ENCODE measurements at regions not wholly inside any gene's neighbourhood (a gene's known extent, or its start where the extent isn't known, plus 50 kb on each side); places are given as distances from the start of the nearest gene placed in this dataset.
A peak's percentile ranks its signal among the peaks of the same experiment; 100 is the strongest.

DNA sequence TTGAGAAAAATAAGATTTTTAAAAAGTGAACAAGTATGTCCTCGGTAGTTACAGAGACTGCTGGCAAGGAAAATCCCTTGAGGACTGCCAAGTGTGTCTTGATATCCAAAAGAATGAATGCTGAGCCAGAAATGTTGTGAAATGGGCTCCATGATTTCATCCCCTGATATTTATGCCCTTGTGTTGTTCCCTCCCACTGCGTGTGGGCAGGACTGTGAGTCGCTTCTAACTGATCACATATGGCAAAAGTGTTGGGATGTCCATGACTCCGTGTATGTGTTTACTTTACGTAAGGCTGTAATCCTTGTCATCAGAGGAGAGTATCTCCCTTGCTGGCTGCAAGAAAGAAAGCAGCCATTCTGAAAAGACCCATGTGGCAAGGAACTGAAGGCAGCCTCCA, 285.1 kb downstream of the SS18 start:
- DNase-seq: peak; percentile 33

GRCh38 chr18:25799231-25799630, 291.2 kb downstream of the SS18 start:
- DNase-seq: no peak

- DNase-seq: no peak
These were observed 292.4 kb downstream of the SS18 start for GRCh38 chr18:25798046-25798445.

- no peak for DNase-seq
These were observed 295.2 kb downstream of the SS18 start for GRCh38 chr18:25795213-25795612.

GRCh38 chr18:25787276-25787675, 303.1 kb downstream of the SS18 start:
- no peak for DNase-seq

- peak; percentile 53 for DNase-seq
These were observed 303.7 kb downstream of the SS18 start for GRCh38 chr18:25786758-25787157.

DNA sequence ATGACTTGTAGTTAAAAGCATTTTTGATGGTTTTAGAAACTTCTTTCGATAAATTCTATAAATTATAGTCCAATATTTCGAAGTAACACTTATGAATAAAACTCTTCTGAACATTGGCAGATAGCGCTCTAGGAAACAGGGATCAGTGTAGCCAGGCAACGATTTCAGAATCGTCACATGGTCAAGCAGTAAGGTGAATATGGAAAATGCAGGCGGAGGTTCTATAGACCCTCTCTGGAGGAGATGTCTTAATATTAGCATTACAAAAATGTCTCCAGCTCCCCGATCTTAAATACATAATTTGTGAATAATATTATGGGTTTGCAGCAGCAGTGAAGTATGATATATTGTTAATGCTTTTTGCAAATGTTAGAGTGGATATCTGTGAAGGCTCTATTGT, 310.3 kb downstream of the SS18 start:
- DNase-seq: no peak

- no peak for DNase-seq
These were observed 318.6 kb downstream of the SS18 start for GRCh38 chr18:25771796-25772195.

GRCh38 chr18:25764777-25765176, 325.6 kb downstream of the SS18 start:
- no peak for DNase-seq

GRCh38 chr18:25759111-25759510, 331.3 kb downstream of the SS18 start:
- no peak for DNase-seq

GRCh38 chr18:25743646-25744151, 346.7 kb downstream of the SS18 start:
- no peak for DNase-seq

GRCh38 chr18:25739376-25739775, 351.0 kb downstream of the SS18 start:
- no peak for DNase-seq

DNA sequence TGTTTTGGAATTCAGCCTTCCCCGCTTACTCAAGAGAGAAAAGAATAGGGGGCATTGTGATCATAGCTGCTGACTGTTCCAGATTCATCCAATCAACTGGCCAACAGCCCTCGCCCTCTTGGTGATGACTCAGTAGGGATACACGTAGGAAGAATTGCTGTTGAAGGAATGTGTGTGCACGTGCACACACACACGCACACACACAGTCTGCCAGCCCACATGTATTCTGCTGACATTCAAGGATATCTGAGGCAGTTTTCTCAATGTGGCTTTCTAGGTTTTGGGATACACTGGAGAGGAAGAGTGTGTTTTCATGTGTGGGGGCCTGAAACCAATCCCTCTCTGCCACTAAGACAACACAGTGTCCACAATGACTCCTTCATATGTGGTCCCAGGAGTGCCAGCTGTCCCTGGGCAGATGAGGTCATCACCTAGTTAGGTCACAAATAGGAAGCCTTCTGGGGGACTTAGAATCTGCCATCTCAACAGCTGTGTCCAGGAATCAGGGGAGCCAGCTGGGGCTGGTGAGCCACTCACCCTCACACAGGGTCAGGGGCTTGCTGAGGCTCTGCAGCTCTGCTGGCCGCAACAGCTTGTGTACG, 352.6 kb downstream of the SS18 start:
- DNase-seq: peak; percentile 88

DNA sequence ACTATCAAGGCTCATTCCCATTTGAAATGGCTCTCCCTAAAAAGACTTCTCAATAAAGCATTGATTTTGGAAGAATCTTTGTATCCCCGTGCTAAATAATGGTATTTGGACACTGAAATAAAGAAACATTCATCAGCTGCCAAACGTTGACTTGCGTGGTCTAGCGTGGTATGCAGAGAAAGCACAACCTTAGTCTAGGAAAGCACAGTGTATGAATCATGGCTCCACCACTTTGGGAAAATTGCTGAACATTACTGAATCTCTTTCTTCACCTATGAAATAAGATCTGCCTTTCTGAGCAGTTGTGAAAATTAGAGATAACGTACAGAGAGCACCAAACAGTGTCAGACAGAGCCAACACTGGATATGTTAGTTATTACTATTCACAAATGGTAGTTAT, 353.9 kb downstream of the SS18 start:
- DNase-seq: no peak

- DNase-seq: no peak
These were observed 355.0 kb downstream of the SS18 start for GRCh38 chr18:25735459-25735858.

DNA sequence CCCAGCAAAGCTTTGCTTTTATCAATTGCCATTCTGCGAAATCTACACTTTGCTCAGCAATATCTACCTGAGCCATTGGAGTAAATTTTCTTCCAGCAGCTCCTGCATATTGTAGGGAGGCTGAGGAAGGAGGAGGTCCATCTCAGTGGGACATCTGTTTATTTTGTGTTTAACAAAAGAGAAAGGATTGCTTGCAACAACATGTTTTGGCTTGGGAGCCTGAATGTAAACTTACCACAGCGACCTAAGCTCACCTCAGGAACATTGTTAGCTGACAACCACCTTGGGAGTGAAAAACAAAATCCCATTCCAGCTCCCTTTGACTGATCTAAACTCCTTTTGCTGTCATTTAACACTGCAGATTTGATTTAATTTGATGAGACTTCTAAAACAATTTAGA, 356.1 kb downstream of the SS18 start:
- no peak for DNase-seq

DNA sequence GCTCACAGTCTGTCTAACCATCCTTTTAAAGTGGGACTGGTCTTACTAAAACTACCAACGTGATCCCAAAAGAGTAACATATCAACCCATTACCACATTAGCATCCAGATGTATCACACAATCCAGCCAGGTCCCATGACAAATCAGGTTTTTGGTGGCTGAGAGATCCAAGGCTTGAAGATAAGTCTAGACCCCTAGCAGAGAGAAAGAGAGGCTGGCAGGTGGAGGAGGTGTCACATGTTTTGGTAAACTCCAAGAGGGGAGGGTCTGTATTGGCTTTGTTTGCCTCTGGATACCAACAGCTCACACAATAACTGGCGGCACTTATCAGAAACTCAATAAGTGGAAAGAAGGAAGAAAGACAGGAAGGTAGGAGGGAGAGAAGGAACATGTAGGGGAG, 357.6 kb downstream of the SS18 start:
- DNase-seq: no peak

- DNase-seq: no peak
These were observed 361.3 kb downstream of the SS18 start for GRCh38 chr18:25729072-25729471.

DNA sequence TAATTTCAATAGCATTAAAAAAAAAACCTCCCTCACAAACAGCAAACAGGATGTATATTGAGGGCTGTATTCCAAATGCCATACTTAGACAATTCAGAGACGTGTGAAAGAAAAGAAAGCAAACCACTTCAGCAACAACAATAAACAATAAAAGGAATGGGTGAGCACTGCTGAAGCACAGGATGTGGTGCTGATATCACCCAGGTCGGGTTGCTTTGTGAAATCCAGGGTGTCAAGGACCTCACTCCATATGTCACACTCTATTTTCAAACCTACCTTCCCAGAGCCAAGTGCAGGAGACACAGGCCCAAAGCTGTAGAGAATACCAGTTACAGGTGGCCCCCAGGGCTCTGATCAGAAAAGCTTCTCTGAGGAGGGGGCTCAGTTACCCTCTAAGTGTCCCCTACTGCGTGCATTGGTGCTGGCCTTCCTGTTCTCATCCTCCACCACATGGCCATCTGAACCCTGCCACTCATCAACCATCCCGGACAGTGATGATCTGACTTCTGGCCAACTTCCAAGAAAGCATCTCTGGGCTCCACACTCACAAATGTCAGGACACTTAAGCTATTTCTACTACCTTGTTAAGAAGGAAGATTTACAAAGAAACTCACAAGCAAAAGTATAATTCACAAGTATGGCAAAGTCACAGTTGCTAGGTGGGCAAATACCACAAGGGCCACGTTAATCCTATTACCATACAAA, 363.0 kb downstream of the SS18 start:
- no peak for DNase-seq

DNA sequence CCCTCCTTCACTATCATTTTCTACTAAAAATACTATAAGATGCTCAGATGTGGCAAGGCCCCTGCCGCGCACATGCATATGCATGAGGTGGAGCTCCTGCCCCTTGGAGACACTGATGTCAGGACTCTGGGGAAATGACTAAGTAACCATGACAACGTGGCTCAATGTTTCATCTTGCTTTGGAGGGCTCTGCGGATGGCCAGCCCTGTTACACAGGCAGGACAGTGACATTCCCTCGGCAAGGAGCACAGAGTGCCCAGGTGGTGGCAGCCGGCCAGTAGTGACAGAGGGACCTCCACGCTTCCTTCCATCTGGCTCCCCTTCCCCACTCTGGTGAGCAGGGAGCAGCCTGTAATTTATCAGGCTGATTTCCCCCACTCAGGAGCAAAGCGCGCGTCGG, 364.1 kb downstream of the SS18 start:
- peak; percentile 68 for DNase-seq

- no peak for DNase-seq
These were observed 364.9 kb downstream of the SS18 start for GRCh38 chr18:25725501-25725900.

GRCh38 chr18:25724997-25725396, 365.4 kb downstream of the SS18 start:
- no peak for DNase-seq

- no peak for DNase-seq
These were observed 366.3 kb downstream of the SS18 start for GRCh38 chr18:25724121-25724520.

- DNase-seq: no peak
These were observed 361.1 kb upstream of the ZNF521 start for GRCh38 chr18:25713103-25713502.

GRCh38 chr18:25710981-25711380, 359.0 kb upstream of the ZNF521 start:
- no peak for DNase-seq
